RWPE1 (cell line): ENCODE measurements at regions not wholly inside any gene's neighbourhood (a gene's known extent, or its start where the extent isn't known, plus 50 kb on each side); places are given as distances from the start of the nearest gene placed in this dataset.

ENCODE experiments used
- CTCF ChIA-PET: fragments of 350-600 bp; sonication (Branson Sonifier 250); formaldehyde crosslinking; extraction: SDS; loops from one replicate; lab custom pipeline; 2021; lab: Yijun Ruan, JAX
- POLR2A ChIA-PET: fragments of 400-600 bp; formaldehyde crosslinking; extraction: SDS; loops from one replicate; lab custom pipeline; 2020; ENCODE audit warnings: antibody characterized with exemption; ENCODE audit not compliant: low non-redundant PET; lab: Yijun Ruan, JAX
- DNase-seq: peaks from one replicate; pipeline ENCODE4 v3.0.0; 2012; ENCODE audit warnings: low spot score
- H3K27ac ChIP-seq: fragments of 450-650 bp; 2 replicates; pipeline ENCODE4 v1.5.1; 2017
- TF ChIP-seq, protein P1 (sequence below): fragments of 450-650 bp; conservative IDR thresholded peaks from 2 replicates; pipeline ENCODE4 v1.5.1; 2017; ENCODE audit warnings: low read depth, mild to moderate bottlenecking

DNA sequence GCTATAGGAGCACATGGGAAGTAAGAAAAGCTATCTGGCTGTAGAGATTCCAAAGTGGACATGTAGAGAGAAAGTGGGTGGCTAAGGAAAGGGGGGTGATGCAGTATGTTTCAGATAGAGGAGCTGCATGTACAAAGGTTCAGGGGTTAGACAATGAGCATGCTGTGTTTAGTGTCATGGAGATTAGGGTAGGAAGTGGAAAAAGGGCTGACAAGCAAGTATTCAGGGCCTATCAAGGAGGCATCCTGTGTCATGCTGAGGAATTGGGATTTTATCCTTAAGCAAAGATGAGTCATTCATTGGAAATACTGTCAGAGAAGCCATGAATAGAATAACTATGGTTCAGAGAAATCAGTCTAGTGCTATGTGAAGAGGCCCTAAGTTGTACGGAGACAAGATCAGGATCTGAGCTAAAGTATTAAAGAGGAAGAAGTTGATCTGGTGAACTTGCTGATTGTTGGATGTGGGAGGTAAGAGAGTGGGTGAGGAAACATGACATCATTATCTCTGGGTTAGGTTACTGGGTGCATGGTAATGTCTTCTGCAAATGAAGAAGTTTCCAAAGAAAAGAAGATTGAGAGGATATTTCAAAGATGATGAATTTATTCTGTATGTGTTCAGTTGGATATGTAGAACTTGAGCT is 176.7 kb upstream of the GOLIM4 start:
- DNase-seq, result no peak
- CTCF ChIA-PET, result no interaction called here
- POLR2A ChIA-PET, result no interaction called here
- no peak overlapping the region for H3K27ac ChIP-seq
- TF ChIP-seq, protein P1, sequence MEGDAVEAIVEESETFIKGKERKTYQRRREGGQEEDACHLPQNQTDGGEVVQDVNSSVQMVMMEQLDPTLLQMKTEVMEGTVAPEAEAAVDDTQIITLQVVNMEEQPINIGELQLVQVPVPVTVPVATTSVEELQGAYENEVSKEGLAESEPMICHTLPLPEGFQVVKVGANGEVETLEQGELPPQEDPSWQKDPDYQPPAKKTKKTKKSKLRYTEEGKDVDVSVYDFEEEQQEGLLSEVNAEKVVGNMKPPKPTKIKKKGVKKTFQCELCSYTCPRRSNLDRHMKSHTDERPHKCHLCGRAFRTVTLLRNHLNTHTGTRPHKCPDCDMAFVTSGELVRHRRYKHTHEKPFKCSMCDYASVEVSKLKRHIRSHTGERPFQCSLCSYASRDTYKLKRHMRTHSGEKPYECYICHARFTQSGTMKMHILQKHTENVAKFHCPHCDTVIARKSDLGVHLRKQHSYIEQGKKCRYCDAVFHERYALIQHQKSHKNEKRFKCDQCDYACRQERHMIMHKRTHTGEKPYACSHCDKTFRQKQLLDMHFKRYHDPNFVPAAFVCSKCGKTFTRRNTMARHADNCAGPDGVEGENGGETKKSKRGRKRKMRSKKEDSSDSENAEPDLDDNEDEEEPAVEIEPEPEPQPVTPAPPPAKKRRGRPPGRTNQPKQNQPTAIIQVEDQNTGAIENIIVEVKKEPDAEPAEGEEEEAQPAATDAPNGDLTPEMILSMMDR, result no peak

DNA sequence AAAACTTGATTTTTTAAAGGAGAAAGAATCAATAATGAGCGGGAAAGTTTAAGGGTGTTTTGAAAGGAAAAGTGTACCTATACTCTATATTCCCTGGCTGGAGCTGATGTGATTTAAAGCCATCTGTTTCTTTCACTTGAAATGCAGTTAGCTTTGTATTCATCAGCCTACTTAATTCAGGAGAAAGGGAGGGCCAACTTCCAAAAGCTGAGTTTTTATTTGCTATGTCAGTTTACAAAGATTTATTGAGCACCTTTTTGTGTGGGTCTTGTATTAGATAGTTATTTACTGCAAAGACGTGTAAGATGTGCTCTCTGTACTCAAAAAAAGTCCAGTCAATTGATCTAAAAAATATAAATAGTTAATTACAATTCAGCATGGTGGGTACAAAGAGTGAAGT is 176.2 kb upstream of the GOLIM4 start:
- TF ChIP-seq, protein P1, result no peak
- DNase-seq, result no peak
- ChIA-PET CTCF (no interaction called here), POLR2A (no interaction called here)
- H3K27ac ChIP-seq, result no peak overlapping the region

DNA sequence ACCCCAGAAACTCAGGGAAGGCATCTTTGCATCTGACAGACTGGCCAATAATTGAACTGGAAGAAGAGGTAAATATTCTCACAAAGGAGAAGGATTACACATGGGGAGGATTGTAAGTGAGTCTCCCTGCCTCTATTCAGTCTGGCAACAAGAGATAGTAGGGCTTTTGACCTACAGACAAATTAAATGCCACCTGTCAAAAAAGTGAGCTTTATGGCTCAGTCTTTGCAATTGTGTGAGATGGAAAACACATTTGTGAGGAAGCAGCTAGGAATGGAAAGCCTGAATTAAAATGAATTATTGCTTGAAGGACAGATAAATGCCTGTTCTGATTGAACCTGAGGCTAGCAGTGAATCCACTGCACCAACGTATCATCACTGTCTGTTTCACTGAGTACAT is 173.3 kb upstream of the GOLIM4 start:
- TF ChIP-seq, protein P1, result no peak
- ChIA-PET CTCF (no interaction called here), POLR2A (no interaction called here)
- DNase-seq, result no peak
- H3K27ac ChIP-seq, result no peak overlapping the region

DNA sequence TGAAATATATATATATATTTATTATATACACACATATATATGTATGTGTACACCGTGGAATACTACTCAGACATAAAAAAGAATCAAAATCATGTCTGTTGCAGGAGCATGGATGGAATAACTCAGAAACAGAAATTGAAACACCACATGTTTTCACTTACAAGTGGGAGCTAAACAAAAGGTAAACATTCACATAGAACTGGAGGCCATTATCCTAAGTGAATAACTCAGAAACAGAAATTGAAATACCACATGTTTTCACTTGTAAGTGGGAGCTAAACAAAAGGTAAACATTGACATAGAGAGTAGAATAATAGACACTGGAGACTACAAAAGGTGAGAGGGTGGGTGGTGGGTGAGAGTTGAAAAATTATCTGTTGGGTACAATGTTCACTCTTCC is 171.5 kb upstream of the GOLIM4 start:
- POLR2A ChIA-PET, result no interaction called here
- TF ChIP-seq, protein P1, result no peak
- DNase-seq, result no peak
- H3K27ac ChIP-seq, result no peak overlapping the region
- CTCF ChIA-PET, result no interaction called here

DNA sequence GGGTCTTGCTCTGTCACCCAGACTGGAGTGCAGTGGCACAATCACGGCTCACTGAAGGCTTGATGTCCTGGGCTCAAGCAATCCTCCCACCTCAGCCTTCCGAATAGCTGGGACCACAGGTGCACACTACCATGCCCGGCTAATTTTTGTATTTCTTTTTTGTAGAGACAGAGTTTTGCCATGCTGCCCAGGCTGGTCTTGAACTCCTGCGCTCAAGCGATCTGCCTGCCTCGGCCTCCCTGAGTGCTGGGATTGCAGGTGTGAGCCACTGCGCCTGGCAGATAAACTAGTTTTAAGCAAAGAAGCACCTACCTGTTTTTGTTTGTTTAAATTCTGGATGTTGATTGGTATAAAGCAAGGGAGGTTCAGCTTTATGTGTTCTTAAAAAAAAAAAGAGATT is 170.6 kb upstream of the GOLIM4 start:
- ChIA-PET POLR2A (no interaction called here), CTCF (no interaction called here)
- no peak for DNase-seq
- TF ChIP-seq, protein P1, result no peak
- H3K27ac ChIP-seq, result no peak overlapping the region

DNA sequence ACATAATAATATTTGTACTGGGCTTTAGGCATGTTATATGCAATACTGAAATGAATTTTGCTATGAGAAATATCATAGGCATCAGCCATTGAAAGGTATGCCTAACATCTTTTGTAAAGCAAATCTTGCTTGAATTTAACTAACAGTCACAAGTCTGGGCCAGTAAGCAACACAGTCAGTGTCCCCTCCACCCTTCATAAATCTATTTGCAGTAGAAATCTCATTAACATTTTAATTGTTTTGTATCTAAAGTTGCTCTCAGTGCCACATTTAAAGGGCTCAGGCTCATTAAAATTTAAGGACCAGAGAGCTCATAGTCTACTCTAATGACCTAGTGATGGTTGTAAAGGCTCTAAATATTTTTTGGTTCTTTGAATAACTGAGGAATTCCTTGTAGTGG is 167.2 kb upstream of the GOLIM4 start:
- TF ChIP-seq, protein P1, result no peak
- DNase-seq, result no peak
- no peak overlapping the region for H3K27ac ChIP-seq
- POLR2A ChIA-PET, result no interaction called here
- CTCF ChIA-PET, result no interaction called here

DNA sequence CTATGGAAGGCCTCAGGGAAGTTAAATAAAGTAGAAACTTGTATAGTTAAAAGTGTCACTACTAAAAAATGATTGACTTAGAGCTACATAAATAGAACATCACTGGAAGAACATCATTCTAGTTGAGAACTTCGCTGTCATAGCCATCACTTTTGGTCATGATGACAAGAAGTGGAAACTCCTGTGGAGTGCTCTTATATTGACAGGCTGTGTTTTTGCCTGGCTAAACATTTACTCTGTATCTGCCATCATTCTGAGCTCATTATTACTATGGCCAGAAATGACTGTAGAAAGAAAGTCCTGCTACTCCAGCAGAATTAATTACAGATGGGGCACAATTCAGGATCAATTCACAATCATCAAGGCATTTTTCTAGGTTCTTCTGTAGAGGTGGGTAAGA is 165.1 kb upstream of the GOLIM4 start:
- CTCF ChIA-PET, result no interaction called here
- no peak overlapping the region for H3K27ac ChIP-seq
- DNase-seq, result no peak
- TF ChIP-seq, protein P1, result no peak
- POLR2A ChIA-PET, result interaction anchor here (0.7 kb wide), 1 partner anchor 910 kb away, joined by 10 read pairs; no protein-coding TSS in a partner anchor
